SK-N-MC (cell line): ENCODE measurements at regions not wholly inside any gene's neighbourhood (a gene's known extent, or its start where the extent isn't known, plus 50 kb on each side); places are given as distances from the start of the nearest gene placed in this dataset.

ENCODE experiments used
- EZH2 ChIP-seq: fragments of 200-600 bp; sonication (generic); IDR thresholded peaks from one replicate; pipeline ENCODE4 v1.6.1; 2017; ENCODE audit warnings: antibody characterized with exemption
- POLR2AphosphoS5 ChIP-seq: IDR thresholded peaks from 2 replicates; pipeline ENCODE4 v1.6.1; 2012; ENCODE audit warnings: mild to moderate bottlenecking, low read depth, low read length, borderline replicate concordance

GRCh38 chr2:224263571-224264043, 138.3 kb downstream of the FAM124B start:
- TF ChIP-seq POLR2AphosphoS5 (no peak), EZH2 (no peak)
